Omental fat pad (tissue), 3 donors: ENCODE measurements at regions not wholly inside any gene's neighbourhood (a gene's known extent, or its start where the extent isn't known, plus 50 kb on each side); places are given as distances from the start of the nearest gene placed in this dataset.
"Not testable (repeated sequence)": the region's sequence is repeated elsewhere in the genome, so short reads cannot be mapped to it uniquely, and the experiment has no call there.

ENCODE experiments used
- ATAC-seq: fragments of 150-250 bp; one replicate; pipeline ENCODE4 v1.9.1; 2016; ENCODE audit warnings: mild to moderate bottlenecking, moderate library complexity; ENCODE audit not compliant: low FRiP score
- DNase-seq: peaks from one replicate; pipeline ENCODE4 v3.0.0-alpha.2; 2019; ENCODE audit warnings: low spot score
- TF ChIP-seq, protein P1 (sequence below), 3 donors: fragments of 450-650 bp; IDR thresholded peaks; one replicate each; pipeline ENCODE4 v1.5.1; 2016 to 2017; ENCODE audit warnings: antibody characterized with exemption in 3 of 3, mild to moderate bottlenecking in 3 of 3, moderate library complexity in 2 of 3

GRCh38 chr3:124144035-124144814, 152.3 kb upstream of the ROPN1 start:
- DNase-seq (no peak), ATAC-seq (no peak)
- TF ChIP-seq, protein P1, sequence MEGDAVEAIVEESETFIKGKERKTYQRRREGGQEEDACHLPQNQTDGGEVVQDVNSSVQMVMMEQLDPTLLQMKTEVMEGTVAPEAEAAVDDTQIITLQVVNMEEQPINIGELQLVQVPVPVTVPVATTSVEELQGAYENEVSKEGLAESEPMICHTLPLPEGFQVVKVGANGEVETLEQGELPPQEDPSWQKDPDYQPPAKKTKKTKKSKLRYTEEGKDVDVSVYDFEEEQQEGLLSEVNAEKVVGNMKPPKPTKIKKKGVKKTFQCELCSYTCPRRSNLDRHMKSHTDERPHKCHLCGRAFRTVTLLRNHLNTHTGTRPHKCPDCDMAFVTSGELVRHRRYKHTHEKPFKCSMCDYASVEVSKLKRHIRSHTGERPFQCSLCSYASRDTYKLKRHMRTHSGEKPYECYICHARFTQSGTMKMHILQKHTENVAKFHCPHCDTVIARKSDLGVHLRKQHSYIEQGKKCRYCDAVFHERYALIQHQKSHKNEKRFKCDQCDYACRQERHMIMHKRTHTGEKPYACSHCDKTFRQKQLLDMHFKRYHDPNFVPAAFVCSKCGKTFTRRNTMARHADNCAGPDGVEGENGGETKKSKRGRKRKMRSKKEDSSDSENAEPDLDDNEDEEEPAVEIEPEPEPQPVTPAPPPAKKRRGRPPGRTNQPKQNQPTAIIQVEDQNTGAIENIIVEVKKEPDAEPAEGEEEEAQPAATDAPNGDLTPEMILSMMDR (IDR thresholded peaks at IDR 0.05), result no peak

DNA sequence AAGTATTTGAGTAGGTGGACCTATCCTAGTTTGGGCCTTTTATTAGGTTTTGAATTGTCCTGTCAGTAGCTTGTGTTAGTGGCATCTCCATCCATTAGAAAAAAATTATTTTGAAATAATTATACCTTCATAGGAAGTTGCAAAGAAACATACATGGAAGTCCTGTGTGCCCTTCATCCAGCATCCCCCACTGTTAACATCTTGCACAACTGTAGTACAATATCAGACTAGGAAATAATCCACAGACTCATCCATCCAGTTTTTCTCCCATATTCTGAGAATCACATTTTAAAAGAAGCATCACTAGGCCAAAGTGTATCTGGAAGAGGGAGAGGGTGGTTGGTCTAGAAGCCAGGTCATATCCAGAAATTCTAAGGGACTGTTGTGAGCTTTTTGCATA, 155.5 kb upstream of the ROPN1 start:
- TF ChIP-seq, protein P1 (IDR thresholded peaks at IDR 0.05), result no peak
- DNase-seq (no peak), ATAC-seq (no peak)

GRCh38 chr3:124147946-124148345, 156.0 kb upstream of the ROPN1 start:
- ATAC-seq (no peak), DNase-seq (no peak)
- TF ChIP-seq, protein P1 (IDR thresholded peaks at IDR 0.05), result no peak

GRCh38 chr3:124149081-124149480, 157.2 kb upstream of the ROPN1 start:
- no peak for ATAC-seq
- TF ChIP-seq, protein P1 (IDR thresholded peaks at IDR 0.05), result no peak

GRCh38 chr3:124149771-124150170, 157.8 kb upstream of the ROPN1 start:
- ATAC-seq, result no peak
- TF ChIP-seq, protein P1 (IDR thresholded peaks at IDR 0.05), result no peak
- no peak for DNase-seq

More at GRCh38 chr3:124149081-124149480, 157.2 kb upstream of the ROPN1 start:
- no peak for DNase-seq

- not testable (repeated sequence) for ATAC-seq, DNase-seq
Observed at GRCh38 chr3:124152891-124153290, 161.0 kb upstream of the ROPN1 start.

DNA sequence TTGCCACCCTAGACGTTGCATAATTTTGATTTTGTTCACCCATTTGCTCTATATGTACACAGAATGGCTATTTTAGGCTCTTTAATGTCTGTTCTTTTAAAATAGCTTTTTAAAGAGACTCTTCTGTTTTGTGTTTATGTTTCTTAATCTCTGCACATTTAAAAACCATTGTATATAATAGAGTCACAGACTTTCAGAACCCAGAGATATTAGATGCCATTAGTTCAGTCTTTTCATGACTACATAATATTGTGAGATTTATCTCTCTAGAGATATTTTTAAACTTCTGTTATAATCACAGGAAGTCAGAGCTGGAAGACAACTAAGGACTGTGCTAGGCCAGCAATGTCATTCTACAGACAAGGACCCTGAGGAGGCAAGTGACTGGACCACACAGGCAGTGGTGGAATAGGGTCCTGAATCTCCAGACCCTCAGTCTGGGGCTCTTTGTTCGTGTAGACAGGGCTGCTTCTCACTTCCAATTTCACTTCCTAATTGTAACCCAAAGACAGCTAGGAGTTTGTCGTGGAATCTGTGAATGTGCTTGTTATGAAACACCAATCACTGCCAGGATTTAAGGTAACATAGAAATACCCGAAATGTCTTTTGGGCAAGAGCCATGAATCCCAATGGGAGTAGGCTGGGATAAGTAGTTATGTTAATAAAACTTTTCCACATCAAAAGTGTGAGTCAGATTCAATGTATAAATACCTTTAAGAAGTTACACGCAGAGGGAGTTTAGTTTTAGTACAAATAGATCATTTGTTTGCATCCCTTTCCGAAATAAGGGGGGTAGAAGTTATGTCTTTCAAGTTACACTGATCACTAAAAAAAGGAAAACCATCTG, 165.2 kb upstream of the ROPN1 start:
- TF ChIP-seq, protein P1 (IDR thresholded peaks at IDR 0.05), result no peak
- ATAC-seq, result no peak

More for the DNA sequence above, 165.2 kb upstream of the ROPN1 start:
- DNase-seq, result no peak
